ENCODE measurements at regions not wholly inside any gene's neighbourhood (a gene's known extent, or its start where the extent isn't known, plus 50 kb on each side); places are given as distances from the start of the nearest gene placed in this dataset.
A peak's percentile ranks its signal among the peaks of the same experiment; 100 is the strongest.

DNA sequence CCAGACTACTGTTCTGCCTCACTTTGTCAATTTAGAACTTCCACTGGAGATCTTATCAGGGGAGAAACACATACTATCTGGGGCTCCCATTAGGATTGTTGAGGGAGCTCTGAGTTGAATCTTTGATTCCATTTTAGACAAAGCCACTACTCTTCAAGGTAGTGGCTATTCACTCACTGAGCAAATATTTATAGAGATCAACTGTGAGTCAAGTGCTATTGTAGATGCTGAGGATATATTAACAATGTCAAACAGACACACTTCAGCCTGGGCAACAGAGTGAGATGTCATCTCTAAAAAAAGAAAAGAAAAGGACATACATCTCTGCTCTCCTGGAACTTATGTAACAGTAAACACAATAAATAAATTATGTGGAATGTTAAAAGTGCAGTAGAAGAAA lies 315.3 kb downstream of the PTEN start:
- no peak for DNase-seq

DNA sequence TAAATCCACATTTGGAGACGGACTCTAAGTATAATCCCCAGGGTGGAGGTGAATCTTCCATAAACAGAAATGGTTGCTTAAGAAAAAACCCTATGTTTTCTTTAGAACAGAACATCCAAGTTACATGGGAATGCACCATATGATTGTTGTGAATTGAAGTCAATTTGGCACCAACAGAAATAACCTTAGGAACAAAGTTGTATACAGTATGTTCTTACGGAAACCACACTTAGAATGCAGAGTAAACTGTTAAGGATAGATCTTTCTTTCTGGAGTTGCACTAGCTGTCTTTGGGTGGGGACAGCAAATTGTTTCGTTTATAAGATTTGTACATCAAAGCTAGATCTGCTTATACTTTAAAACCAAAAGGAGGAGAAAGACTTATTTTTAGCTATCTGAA lies 316.4 kb downstream of the PTEN start:
- DNase-seq, result no peak

DNA sequence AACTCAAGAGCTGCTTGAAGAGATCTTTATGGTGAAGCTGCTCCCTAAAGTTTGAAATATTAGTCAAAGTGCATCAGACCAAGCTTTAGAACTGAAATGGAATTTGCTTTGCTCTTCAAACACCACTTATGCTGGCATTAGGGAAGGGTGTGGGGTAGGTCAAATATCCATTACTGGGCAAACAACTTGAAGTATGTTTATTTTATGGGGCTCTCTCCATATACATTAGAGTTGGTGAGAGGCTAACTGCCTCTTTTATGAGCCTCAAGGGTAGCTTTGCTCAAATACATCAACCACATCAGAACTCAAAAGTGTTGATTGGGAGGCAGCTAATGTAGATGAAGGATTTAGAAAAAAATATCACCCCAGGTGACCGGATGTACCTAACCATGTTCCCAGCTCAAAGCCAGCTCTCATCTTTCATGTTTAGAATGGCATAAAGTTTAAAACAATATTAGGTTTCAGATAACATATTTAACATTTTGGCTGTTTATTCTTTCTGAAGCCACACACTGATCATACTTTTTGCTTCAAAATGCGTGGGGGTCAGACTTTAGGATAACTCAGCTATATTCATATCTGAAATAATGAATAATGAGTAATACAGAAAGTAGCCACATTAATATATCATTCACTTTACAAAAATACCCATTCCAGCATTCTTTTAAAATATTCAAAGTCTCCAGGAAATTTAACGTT lies 318.6 kb downstream of the PTEN start:
- no peak for DNase-seq

DNA sequence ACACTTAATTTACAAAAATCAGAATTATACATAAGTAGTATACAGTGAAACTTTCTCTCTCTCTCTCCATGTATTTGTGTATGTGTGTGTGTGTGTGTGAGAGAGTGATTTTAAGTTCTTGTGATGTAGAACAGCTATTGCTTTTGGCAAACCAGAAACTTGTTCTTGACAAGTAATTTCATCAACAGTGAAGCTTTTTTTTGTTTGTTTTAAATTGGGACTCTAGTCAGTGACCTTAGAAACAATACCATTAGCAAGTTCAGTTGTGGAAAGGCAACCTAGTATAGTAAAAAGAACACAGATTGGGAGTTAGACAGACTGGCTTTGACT lies 319.1 kb downstream of the PTEN start:
- DNase-seq, result no peak

- DNase-seq, result no peak
Measured at GRCh38 chr10:88184543-88185297, 321.3 kb downstream of the PTEN start.

GRCh38 chr10:88185830-88186229 lies 322.4 kb downstream of the PTEN start:
- no peak for DNase-seq

DNA sequence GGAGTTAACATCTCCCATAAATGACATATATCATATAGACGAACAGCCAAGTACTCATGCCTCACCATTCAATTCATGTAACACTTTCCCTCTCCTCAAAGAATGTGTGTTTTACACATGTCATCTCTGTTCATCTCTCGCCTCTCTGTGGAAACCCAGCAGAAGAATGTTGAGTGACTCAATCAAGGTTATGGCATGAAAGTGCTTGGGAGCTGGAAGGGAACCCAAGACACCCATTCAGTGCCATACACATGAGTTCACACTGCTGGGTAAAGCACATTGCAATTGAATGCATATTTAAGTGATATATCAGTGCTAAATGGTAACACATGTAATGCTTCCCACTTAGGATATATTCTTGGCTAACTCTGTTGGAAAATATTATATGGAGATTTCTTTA lies 322.9 kb downstream of the PTEN start:
- DNase-seq, result no peak

DNA sequence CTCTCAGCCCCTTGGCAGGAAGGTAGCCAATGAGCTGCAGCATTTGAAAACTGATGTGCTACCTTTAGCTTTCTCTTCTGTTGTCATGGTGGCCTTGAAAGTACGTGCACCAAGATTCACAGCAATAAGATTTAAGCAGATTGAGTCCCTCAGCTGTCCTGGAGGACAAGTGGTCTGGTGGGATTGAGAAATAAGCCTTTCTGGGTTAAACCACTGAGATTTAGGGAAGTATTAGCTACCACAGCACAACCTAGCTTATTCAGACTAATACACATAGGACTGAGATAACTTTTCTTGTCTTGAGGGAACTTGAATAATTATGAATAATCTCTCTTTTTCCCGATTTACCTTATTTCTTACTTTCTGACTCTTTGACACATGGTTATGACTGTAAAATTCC lies 324.0 kb downstream of the PTEN start:
- no peak for DNase-seq

GRCh38 chr10:88190123-88190522 lies 326.7 kb downstream of the PTEN start:
- no peak for DNase-seq

- DNase-seq, result no peak
Measured at GRCh38 chr10:88190540-88191235, 327.3 kb downstream of the PTEN start.

- DNase-seq, result no peak
Measured at GRCh38 chr10:88193018-88193417, 329.6 kb downstream of the PTEN start.

DNA sequence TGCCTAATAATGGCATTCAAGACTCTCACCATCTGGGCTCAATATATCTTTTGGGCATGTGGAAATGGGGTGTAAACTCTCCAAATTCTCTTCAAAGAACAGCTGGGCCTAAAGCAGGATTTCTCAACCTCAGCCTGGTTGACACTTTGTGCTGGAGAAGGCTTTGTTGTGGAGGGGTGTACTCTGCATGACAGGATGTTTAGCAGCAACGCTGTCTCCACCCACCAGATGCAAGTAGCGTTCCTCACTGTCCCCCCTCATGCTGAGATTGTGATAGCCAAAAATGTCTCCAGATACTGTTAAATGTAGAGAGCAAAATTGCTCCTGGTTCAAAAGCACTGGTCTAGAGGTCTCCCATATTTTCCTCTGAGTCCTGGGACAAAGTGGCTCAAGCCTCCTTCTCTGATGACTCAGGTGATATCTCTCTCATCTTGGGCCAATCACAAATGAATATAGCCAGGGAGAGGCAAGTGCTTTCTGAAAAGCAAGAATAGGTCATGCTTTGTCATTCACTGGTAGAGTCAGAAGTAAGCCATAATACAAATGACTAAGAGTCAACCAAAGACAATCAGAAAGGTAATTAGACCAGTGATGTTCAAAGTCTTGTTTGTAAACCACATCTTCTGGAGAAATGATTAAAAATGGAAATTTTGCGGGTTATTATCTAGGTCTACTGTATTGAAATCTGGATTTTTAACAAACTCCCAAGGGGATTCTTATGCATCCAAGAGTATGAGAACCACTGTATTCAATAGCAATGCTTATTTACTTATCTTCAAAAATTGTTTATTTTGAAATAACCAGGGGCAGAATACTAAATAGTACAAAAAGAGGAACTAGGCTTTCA lies 330.8 kb downstream of the PTEN start:
- DNase-seq, result no peak

DNA sequence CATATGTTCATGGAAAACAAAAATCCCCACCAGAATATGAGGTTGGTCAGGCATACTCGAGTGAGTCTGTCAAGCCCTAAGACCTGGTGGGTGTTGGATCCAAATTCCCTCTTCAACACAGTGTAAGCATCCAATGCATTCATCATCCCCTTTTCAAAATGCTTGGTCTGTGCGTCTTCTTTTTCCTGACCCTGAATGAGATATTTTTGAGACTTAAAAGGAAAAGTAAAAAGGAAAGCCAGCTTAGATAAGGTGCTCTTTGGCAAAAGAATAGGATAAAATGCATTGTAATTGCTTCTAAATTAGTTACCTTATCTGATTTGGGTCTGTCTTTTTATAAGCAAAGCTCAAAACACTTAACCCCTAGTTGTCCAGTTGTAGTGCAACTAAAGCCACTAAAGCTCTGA lies 331.5 kb downstream of the PTEN start:
- DNase-seq, result no peak

DNA sequence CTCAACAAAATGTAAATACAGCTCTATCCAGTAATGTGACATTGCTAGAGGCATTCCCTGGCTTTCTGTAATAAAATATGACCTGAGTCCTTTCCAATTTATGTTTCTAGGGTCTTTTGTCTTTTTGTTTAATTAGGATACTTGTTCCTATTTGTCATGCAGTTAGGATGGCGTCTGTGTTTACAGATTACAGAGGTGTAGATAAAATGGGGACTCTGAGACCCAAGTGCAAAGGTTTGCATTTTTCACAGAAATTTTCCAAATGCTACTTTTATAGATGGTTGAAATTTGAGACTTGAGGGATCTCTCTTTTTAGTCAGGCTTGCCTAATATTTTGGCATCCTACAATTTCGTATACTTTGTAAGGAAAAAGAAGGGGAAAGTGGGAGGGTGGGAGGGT lies 332.4 kb downstream of the PTEN start:
- no peak for DNase-seq

- DNase-seq, result no peak
Measured at GRCh38 chr10:88196291-88196690, 332.9 kb downstream of the PTEN start.

GRCh38 chr10:88198023-88198422 lies 334.6 kb downstream of the PTEN start:
- no peak for DNase-seq

DNA sequence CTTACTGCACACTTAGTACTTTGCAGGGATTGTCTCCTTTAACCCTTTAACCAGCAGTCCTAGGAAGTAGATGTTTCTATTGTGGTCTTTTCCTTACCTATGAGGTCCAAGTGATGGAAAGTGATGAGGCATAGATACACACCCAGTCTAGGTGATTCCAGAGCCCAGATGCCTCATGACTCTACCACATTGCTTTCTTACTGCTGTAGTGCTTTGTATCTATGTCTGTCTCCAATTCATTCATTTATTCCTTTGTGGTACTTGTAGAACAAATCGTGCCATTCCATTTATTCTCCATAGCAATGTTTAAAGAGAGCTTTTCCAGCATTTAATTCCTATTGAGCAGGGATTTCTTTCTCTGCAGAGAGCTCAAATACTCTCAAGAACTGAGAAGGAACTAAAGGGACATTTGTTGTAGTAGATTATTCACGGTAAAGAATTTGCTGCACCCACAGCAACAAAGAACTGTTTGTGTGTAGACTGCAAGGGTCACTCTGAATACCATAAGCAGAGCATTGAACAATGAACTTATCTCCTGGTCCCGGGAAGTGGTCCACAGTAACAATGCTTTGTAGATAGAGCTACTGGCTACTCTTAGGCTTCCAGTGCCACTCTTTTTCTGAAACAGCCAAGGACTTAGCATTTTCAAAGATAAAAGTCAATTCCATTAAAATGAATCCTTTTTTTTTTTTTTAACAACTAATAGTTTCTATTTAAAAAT lies 337.0 kb downstream of the PTEN start:
- DNase-seq, result no peak

DNA sequence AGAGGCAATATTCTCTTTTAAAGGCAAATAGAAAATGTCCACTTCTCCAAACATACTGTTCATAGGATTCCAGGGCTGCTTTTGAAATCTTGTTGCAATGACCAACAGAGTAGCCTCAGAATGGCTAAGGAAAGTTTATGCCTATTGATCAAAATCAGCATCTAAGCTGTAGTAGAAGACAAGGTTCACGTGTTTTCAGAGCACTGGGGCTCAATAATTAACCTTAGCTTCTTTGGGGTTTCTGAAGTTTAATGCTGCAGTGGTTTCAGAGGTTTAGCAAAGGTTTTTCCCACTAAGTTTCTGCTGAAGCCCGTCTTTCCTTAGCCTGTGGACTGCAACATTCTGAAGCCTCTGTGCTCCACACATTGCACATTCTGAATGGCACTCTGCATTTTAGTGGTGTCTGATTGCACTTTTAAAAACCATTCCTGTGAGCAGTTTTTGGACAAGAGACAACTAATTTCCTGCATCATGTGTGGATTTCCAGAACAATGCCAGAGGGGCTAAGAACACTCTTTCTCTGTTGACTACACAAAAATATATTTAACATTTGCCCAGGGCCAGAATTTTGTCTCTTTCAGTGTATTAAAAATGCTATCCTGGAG lies 342.5 kb downstream of the PTEN start:
- no peak for DNase-seq

DNA sequence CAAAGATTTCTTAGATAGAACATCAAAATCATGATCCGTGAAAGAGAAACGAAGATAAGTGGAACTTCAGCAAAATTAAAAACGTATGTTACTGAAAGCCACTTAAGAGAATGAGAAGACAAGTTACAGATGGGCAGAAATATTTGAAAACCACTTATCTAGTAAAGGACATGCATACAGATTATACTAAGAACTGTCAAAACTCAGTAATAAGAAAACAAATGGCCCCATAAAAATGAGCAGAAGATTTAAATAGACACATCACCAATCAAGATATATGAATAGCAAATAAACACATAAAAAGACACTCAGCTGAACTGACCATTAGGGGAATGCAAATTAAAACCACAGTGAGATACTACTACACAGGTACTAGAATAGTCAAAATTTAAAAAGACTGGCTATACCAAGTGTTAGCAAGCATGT lies 343.7 kb downstream of the PTEN start:
- DNase-seq, result peak; percentile 25

GRCh38 chr10:88209231-88209630 lies 345.8 kb downstream of the PTEN start:
- DNase-seq, result no peak

GRCh38 chr10:88209837-88210561 lies 346.6 kb downstream of the PTEN start:
- no peak for DNase-seq
